ENCODE measurements at regions not wholly inside any gene's neighbourhood (a gene's known extent, or its start where the extent isn't known, plus 50 kb on each side); places are given as distances from the start of the nearest gene placed in this dataset.

DNA sequence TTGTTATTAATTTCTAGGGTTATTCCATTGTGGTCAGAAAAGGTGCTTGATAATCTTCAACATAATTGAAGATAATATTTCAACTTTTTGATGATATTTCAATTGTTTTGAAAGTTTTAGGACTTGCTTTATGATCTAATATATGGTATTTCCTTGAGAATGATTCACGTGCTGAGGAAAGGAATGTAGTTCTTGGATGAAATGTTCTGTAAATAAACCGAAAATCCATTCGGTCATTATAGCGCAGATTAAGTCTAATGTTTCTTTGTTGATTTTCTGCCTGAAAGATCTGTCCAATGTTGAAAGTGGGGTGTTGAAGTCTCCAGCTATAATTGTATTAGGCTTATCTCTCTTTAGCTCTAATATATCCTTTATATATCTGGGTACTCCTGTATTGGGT is 617.5 kb upstream of the NECTIN3 start:
- TF ChIP-seq POLR2AphosphoS5 (IDR thresholded peaks at IDR 0.05; ENCODE audit: borderline replicate concordance, low read depth, low read length) (no peak), EZH2 (IDR thresholded peaks at IDR 0.05) (no peak), FOXP2 (optimal IDR thresholded peaks at IDR 0.05; ENCODE audit: control extremely low read depth, extremely low read length, insufficient read depth) (no peak)

Data from SK-N-MC (cell line).